DOHH2 (cell line): ENCODE measurements at regions not wholly inside any gene's neighbourhood (a gene's known extent, or its start where the extent isn't known, plus 50 kb on each side); places are given as distances from the start of the nearest gene placed in this dataset.

ENCODE experiments used
- EZH2phosphoT487 ChIP-seq: fragments of 200-600 bp; sonication (generic); IDR thresholded peaks from 2 replicates; pipeline ENCODE4 v1.6.1; 2017; ENCODE audit warnings: borderline replicate concordance, mild to moderate bottlenecking, antibody characterized with exemption, low read length, moderate library complexity, mixed read lengths
- TF ChIP-seq, protein P1 (sequence below): fragments of 200-600 bp; sonication (generic); IDR thresholded peaks from one replicate; pipeline ENCODE4 v1.5.1; 2014; ENCODE audit warnings: antibody characterized with exemption, mild to moderate bottlenecking, low read depth, low read length; ENCODE audit not compliant: poor library complexity, severe bottlenecking

DNA sequence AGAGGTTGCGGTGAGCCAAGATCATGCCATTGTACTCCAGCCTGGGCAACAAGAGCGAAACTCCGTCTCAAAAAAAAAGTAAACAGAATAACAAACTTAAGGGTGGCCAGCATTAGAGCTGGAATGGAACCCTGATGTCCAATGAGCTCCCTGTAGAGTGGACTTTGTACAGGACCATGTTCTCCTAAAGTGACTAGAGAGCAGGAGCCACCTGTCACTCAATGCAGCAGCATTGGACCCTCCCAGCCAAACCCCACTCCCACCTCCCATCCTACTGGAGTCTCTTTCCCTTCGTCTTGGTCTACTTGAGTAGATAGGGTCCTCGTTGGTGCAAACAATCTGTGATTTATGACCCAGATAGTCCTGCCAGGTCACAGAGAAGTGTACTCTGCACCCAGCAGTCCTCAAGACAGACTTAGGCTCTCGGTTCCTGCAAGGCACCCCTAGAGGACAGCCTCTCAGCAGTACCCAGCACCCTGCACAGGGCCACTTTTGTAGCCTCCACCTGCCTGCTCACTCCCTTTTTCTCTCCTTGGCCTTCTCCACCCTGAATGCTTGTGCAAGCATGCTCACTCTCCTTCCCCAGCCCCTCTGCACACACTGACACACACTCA is 69.2 kb upstream of the ZNF281 start:
- TF ChIP-seq, protein P1, sequence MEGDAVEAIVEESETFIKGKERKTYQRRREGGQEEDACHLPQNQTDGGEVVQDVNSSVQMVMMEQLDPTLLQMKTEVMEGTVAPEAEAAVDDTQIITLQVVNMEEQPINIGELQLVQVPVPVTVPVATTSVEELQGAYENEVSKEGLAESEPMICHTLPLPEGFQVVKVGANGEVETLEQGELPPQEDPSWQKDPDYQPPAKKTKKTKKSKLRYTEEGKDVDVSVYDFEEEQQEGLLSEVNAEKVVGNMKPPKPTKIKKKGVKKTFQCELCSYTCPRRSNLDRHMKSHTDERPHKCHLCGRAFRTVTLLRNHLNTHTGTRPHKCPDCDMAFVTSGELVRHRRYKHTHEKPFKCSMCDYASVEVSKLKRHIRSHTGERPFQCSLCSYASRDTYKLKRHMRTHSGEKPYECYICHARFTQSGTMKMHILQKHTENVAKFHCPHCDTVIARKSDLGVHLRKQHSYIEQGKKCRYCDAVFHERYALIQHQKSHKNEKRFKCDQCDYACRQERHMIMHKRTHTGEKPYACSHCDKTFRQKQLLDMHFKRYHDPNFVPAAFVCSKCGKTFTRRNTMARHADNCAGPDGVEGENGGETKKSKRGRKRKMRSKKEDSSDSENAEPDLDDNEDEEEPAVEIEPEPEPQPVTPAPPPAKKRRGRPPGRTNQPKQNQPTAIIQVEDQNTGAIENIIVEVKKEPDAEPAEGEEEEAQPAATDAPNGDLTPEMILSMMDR = no peak
- no peak for TF ChIP-seq EZH2phosphoT487
